GM10266 (cell line): ENCODE measurements at regions not wholly inside any gene's neighbourhood (a gene's known extent, or its start where the extent isn't known, plus 50 kb on each side); places are given as distances from the start of the nearest gene placed in this dataset.

Experiments
- DNase-seq: peaks from one replicate; pipeline ENCODE4 v3.0.0; 2012; ENCODE audit errors: extremely low spot score
- CTCF ChIP-seq: IDR thresholded peaks from 2 replicates; pipeline ENCODE4 v1.5.1; 2012; ENCODE audit warnings: mild to moderate bottlenecking, low read depth; ENCODE audit not compliant: control insufficient read depth, insufficient read depth; ENCODE audit errors: missing control alignments

- DNase-seq, result no peak
- no peak for TF ChIP-seq CTCF
Observed at GRCh38 chr22:47323518-47323917, 561.1 kb downstream of the TBC1D22A start.

- no peak for TF ChIP-seq CTCF
- no peak for DNase-seq
Observed at GRCh38 chr22:47322854-47323253, 560.4 kb downstream of the TBC1D22A start.

GRCh38 chr22:47320560-47320959 lies 558.1 kb downstream of the TBC1D22A start:
- DNase-seq, result no peak
- TF ChIP-seq CTCF, result no peak

- TF ChIP-seq CTCF, result no peak
- DNase-seq, result no peak
Observed at GRCh38 chr22:47318041-47318737, 555.7 kb downstream of the TBC1D22A start.

- DNase-seq, result no peak
- no peak for TF ChIP-seq CTCF
Observed at GRCh38 chr22:47315862-47316419, 553.5 kb downstream of the TBC1D22A start.

GRCh38 chr22:47310601-47311000 lies 548.2 kb downstream of the TBC1D22A start:
- TF ChIP-seq CTCF, result no peak
- no peak for DNase-seq

- TF ChIP-seq CTCF, result no peak
- no peak for DNase-seq
Observed at GRCh38 chr22:47309946-47310345, 547.5 kb downstream of the TBC1D22A start.
